ENCODE measurements at regions not wholly inside any gene's neighbourhood (a gene's known extent, or its start where the extent isn't known, plus 50 kb on each side); places are given as distances from the start of the nearest gene placed in this dataset.

- POLR2A ChIA-PET, result no interaction called here
- no peak overlapping the region for H3K4me3 ChIP-seq (ENCODE audit: low read depth, low read length)
- DNase-seq (ENCODE audit: low read depth, low spot score), result no peak
- CTCF ChIA-PET, result no interaction called here
- TF ChIP-seq CTCF (IDR thresholded peaks at IDR 0.05; ENCODE audit: insufficient read depth, low read length, missing control alignments), result no peak
Observed at GRCh38 chr5:5006548-5006947, 133.6 kb upstream of the ADAMTS16 start.

GRCh38 chr5:5009240-5009639 is 130.9 kb upstream of the ADAMTS16 start:
- H3K4me3 ChIP-seq (ENCODE audit: low read depth, low read length), result no peak overlapping the region
- TF ChIP-seq CTCF (IDR thresholded peaks at IDR 0.05; ENCODE audit: insufficient read depth, low read length, missing control alignments), result no peak
- POLR2A ChIA-PET, result no interaction called here
- no peak for DNase-seq (ENCODE audit: low read depth, low spot score)
- CTCF ChIA-PET, result no interaction called here

- no peak overlapping the region for H3K4me3 ChIP-seq (ENCODE audit: low read depth, low read length)
- ChIA-PET POLR2A (no interaction called here), CTCF (no interaction called here)
- TF ChIP-seq CTCF (IDR thresholded peaks at IDR 0.05; ENCODE audit: insufficient read depth, low read length, missing control alignments), result no peak
- DNase-seq (ENCODE audit: low read depth, low spot score), result no peak
Observed at GRCh38 chr5:5011151-5011550, 129.0 kb upstream of the ADAMTS16 start.

GRCh38 chr5:5014586-5015235 is 125.4 kb upstream of the ADAMTS16 start:
- DNase-seq (ENCODE audit: low read depth, low spot score), result no peak
- POLR2A ChIA-PET, result no interaction called here
- TF ChIP-seq CTCF (IDR thresholded peaks at IDR 0.05; ENCODE audit: insufficient read depth, low read length, missing control alignments), result no peak
- CTCF ChIA-PET, result no interaction called here
- no peak overlapping the region for H3K4me3 ChIP-seq (ENCODE audit: low read depth, low read length)

- no peak for DNase-seq (ENCODE audit: low read depth, low spot score)
- ChIA-PET CTCF (no interaction called here), POLR2A (interaction anchor here (0.6 kb wide), 1 partner anchor 91 kb away, joined by 3 read pairs; no protein-coding TSS in a partner anchor)
- no peak for TF ChIP-seq CTCF (IDR thresholded peaks at IDR 0.05; ENCODE audit: insufficient read depth, low read length, missing control alignments)
- no peak overlapping the region for H3K4me3 ChIP-seq (ENCODE audit: low read depth, low read length)
Observed at GRCh38 chr5:5017827-5018577, 122.1 kb upstream of the ADAMTS16 start.

- CTCF ChIA-PET, result no interaction called here
- DNase-seq (ENCODE audit: low read depth, low spot score), result no peak
- H3K4me3 ChIP-seq (ENCODE audit: low read depth, low read length), result no peak overlapping the region
- no peak for TF ChIP-seq CTCF (IDR thresholded peaks at IDR 0.05; ENCODE audit: insufficient read depth, low read length, missing control alignments)
- POLR2A ChIA-PET, result interaction anchor here (0.6 kb wide), 1 partner anchor 91 kb away, joined by 3 read pairs; no protein-coding TSS in a partner anchor
Observed at GRCh38 chr5:5018578-5018970, 121.6 kb upstream of the ADAMTS16 start.
